OCI-LY3 (cell line): ENCODE measurements at regions not wholly inside any gene's neighbourhood (a gene's known extent, or its start where the extent isn't known, plus 50 kb on each side); places are given as distances from the start of the nearest gene placed in this dataset.

Experiments used
- H2AFZ ChIP-seq: fragments of 200-600, 300-600 bp; shearing (Covaris generic); 2 replicates; pipeline ENCODE4 v1.6.0; 2014; ENCODE audit warnings: antibody characterized with exemption, low read depth, low read length
- H3K27ac ChIP-seq: fragments of 200-600, 300-600 bp; sonication (generic); 2 replicates; pipeline ENCODE4 v1.5.1; 2014; ENCODE audit warnings: mild to moderate bottlenecking, low read length, moderate library complexity, mixed read lengths
- H3K27me3 ChIP-seq: fragments of 200-600, 300-600 bp; sonication (generic); 2 replicates; pipeline ENCODE4 v1.6.1; 2014; ENCODE audit warnings: low read depth, low read length, mixed read lengths
- H3K36me3 ChIP-seq: fragments of 200-600, 300-600 bp; sonication (generic); replicated peaks from 2 replicates; pipeline ENCODE3; 2014; ENCODE audit warnings: low read depth, low read length, mixed read lengths
- H3K4me1 ChIP-seq: fragments of 300-600, 200-600 bp; sonication (generic); 2 replicates; pipeline ENCODE4 v1.6.1; 2014; ENCODE audit warnings: low read length, mixed read lengths
- H3K4me2 ChIP-seq: fragments of 200-600, 300-600 bp; sonication (generic); 2 replicates; pipeline ENCODE4 v1.6.1; 2014; ENCODE audit warnings: low read length, mixed read lengths
- H3K4me3 ChIP-seq: fragments of 300-600, 200-600 bp; sonication (generic); 2 replicates; pipeline ENCODE4 v1.5.1; 2014; ENCODE audit warnings: antibody characterized with exemption, mild to moderate bottlenecking, low read length, moderate library complexity
- H3K79me2 ChIP-seq: fragments of 300-600, 200-600 bp; shearing (Covaris generic); 2 replicates; pipeline ENCODE4 v1.6.1; 2014; ENCODE audit warnings: mild to moderate bottlenecking, low read length, mixed read lengths
- H3K9ac ChIP-seq: fragments of 300-600, 200-600 bp; shearing (Covaris generic); 2 replicates; pipeline ENCODE4 v1.6.0; 2014; ENCODE audit warnings: mild to moderate bottlenecking, low read length, moderate library complexity
- H3K9me3 ChIP-seq: fragments of 200-600, 300-600 bp; shearing (Covaris generic); 2 replicates; pipeline ENCODE4 v1.6.1; 2014; ENCODE audit warnings: low read length, mixed read lengths; ENCODE audit not compliant: insufficient read depth
- H4K20me1 ChIP-seq: fragments of 200-600, 300-600 bp; sonication (generic); 2 replicates; pipeline ENCODE4 v1.6.1; 2016; ENCODE audit warnings: low read length, mixed read lengths; ENCODE audit not compliant: insufficient read depth
- CTCF ChIP-seq: fragments of 200-600, 300-600 bp; sonication (generic); IDR thresholded peaks from 2 replicates; pipeline ENCODE4 v1.5.1; 2014; ENCODE audit warnings: antibody characterized with exemption, low read length, low read depth
- EZH2phosphoT487 ChIP-seq: fragments of 200-600 bp; shearing (Covaris generic); IDR thresholded peaks from 2 replicates; pipeline ENCODE4 v1.6.1; 2018; ENCODE audit warnings: antibody characterized with exemption, mixed run types, low read depth

- Histone ChIP-seq H3K27me3 (no peaks in the 10 kb centered on the region), H2AFZ (no peak overlapping the region), H3K36me3 (no peaks in the 10 kb centered on the region)
Measured at GRCh38 chr2:145059343-145059742, 539.4 kb upstream of the ZEB2 start.

GRCh38 chr2:145058457-145058856 is 538.5 kb upstream of the ZEB2 start:
- H3K79me2 ChIP-seq = no peaks in the 10 kb centered on the region
- TF ChIP-seq CTCF (no peak), EZH2phosphoT487 (no peak)
- no peaks in the 10 kb centered on the region for H3K27me3 ChIP-seq
- no peak overlapping the region for H3K4me3 ChIP-seq
- no peak overlapping the region for H3K27ac ChIP-seq
- H3K9ac ChIP-seq = no peak overlapping the region
- no peaks in the 10 kb centered on the region for H4K20me1 ChIP-seq
- no peaks in the 10 kb centered on the region for H3K36me3 ChIP-seq
- H3K4me2 ChIP-seq = no peak overlapping the region
- no peaks in the 10 kb centered on the region for H3K4me1 ChIP-seq
- no peaks in the 10 kb centered on the region for H3K9me3 ChIP-seq
- H2AFZ ChIP-seq = no peak overlapping the region

More at GRCh38 chr2:145059343-145059742, 539.4 kb upstream of the ZEB2 start:
- H4K20me1 ChIP-seq = no peaks in the 10 kb centered on the region
- H3K4me2 ChIP-seq = no peak overlapping the region
- H3K4me3 ChIP-seq = no peak overlapping the region
- H3K27ac ChIP-seq = no peak overlapping the region
- TF ChIP-seq EZH2phosphoT487 (no peak), CTCF (no peak)
- H3K4me1 ChIP-seq = no peaks in the 10 kb centered on the region
- H3K79me2 ChIP-seq = no peaks in the 10 kb centered on the region
- H3K9me3 ChIP-seq = no peaks in the 10 kb centered on the region
- H3K9ac ChIP-seq = no peak overlapping the region

- Histone ChIP-seq H3K9me3 (no peaks in the 10 kb centered on the region), H3K27ac (no peak overlapping the region), H3K79me2 (no peaks in the 10 kb centered on the region), H3K27me3 (no peaks in the 10 kb centered on the region), H2AFZ (no peak overlapping the region), H3K4me1 (no peaks in the 10 kb centered on the region), H3K4me2 (no peak overlapping the region), H3K9ac (no peak overlapping the region), H3K4me3 (no peak overlapping the region), H4K20me1 (no peaks in the 10 kb centered on the region), H3K36me3 (no peaks in the 10 kb centered on the region)
- TF ChIP-seq CTCF = no peak
- TF ChIP-seq EZH2phosphoT487 = no peak
Measured at GRCh38 chr2:145055651-145056050, 535.7 kb upstream of the ZEB2 start.

GRCh38 chr2:145050134-145050533 is 530.2 kb upstream of the ZEB2 start:
- TF ChIP-seq CTCF (no peak), EZH2phosphoT487 (no peak)
- no peaks in the 10 kb centered on the region for H3K79me2 ChIP-seq
- H3K4me1 ChIP-seq = no peaks in the 10 kb centered on the region
- H3K4me3 ChIP-seq = no peak overlapping the region
- H2AFZ ChIP-seq = no peak overlapping the region
- H3K36me3 ChIP-seq = no peaks in the 10 kb centered on the region
- H3K27ac ChIP-seq = no peak overlapping the region
- H3K4me2 ChIP-seq = no peak overlapping the region
- H3K9me3 ChIP-seq = no peaks in the 10 kb centered on the region
- H4K20me1 ChIP-seq = no peaks in the 10 kb centered on the region
- H3K9ac ChIP-seq = no peak overlapping the region
- H3K27me3 ChIP-seq = no peaks in the 10 kb centered on the region
